GM18868 (cell line): ENCODE measurements at regions not wholly inside any gene's neighbourhood (a gene's known extent, or its start where the extent isn't known, plus 50 kb on each side); places are given as distances from the start of the nearest gene placed in this dataset.
"Not testable (repeated sequence)": the region's sequence is repeated elsewhere in the genome, so short reads cannot be mapped to it uniquely, and the experiment has no call there.

Experiments used
- ATAC-seq: cut with Tn5 transposase; IDR thresholded peaks from one replicate; pipeline ENCODE4 v1.9.1; 2021; ENCODE audit warnings: mild to moderate bottlenecking, moderate library complexity; ENCODE audit not compliant: unreplicated experiment

GRCh38 chr16:87161410-87161809 is 155.8 kb downstream of the C16orf95 start:
- not testable (repeated sequence) for ATAC-seq

DNA sequence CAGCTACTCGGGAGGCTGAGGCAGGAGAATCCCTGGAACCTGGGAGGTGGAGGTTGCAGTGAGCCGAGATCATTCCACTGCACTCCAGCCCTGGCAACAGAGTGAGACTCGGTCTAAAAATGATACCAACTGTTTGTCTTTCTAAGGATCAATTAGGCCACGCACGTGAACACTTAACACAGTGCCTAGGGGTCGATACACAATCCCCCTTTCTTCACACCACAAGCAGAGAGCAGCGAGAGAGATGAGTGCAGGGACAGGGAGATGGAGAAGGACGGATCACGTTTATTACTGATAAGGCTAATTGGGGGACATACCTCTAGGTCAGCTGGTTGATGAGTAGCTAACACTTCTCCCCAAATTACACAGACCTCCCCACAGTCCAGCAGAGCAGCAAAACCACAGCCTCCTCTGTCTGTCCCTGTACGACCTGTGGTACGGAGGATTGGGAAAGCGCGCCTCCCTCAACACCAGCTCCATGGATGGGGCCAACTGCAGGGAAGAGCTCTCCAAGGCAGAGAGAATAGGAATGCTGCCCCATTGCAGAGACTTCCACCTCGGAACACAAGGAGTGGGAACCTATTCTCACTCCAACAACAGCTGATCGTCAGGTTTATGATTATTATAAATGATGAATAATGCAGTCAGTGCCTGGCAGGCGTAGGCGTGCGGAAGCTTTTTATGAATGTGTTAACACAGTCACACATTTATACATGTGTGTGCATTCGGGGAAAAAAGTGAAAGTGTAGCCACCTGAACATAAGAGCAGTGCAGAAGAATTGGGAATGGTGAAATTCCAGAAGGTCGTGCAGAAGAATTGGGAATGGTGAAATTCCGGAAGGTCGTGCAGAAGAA is 155.1 kb downstream of the C16orf95 start:
- no peak for ATAC-seq

- ATAC-seq, result not testable (repeated sequence)
Observed at GRCh38 chr16:87162799-87163198, 154.4 kb downstream of the C16orf95 start.

DNA sequence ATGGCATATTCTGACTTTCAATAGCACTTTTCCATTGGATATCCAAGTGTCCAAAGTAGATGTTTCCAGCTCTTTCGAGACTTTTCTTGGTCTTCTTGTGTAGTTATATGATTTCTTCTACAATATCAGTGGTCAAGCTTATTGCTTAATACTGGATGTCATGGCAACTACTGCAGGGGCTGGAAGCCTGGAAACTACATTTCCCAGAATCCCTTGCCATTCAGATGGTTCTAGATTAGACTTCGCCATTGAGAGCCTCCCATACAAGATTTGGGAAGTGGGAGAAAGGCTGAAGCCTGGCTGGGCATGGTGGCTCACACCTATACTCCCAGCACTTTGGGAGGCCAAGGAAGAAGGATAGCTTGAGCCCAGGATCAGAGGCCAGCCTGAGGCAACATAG is 153.6 kb downstream of the C16orf95 start:
- no peak for ATAC-seq

- no peak for ATAC-seq
Observed at GRCh38 chr16:87165151-87165550, 152.0 kb downstream of the C16orf95 start.

- ATAC-seq, result no peak
Observed at GRCh38 chr16:87165885-87166284, 151.3 kb downstream of the C16orf95 start.

- ATAC-seq, result no peak
Observed at GRCh38 chr16:87166321-87166720, 150.9 kb downstream of the C16orf95 start.

DNA sequence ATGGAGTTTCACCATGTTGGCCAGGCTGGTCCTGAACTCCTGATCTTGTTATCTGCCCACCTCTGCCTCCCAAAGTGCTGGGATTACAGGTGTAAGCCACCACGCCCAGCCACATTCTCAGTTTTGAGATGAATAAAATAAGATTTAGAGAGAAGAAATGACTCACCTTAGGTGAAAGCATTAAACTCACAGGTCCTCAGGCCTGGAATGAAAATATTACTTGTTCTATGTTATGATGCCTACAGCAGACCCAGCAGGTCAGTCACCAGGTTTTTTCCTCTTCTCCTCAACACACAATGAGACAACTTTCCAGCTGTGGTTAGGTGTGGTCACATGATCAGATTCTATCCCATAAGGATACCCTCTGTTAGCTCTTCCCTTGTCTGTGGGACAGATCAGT is 150.3 kb downstream of the C16orf95 start:
- ATAC-seq, result no peak

- no peak for ATAC-seq
Observed at GRCh38 chr16:87169509-87169995, 147.6 kb downstream of the C16orf95 start.

DNA sequence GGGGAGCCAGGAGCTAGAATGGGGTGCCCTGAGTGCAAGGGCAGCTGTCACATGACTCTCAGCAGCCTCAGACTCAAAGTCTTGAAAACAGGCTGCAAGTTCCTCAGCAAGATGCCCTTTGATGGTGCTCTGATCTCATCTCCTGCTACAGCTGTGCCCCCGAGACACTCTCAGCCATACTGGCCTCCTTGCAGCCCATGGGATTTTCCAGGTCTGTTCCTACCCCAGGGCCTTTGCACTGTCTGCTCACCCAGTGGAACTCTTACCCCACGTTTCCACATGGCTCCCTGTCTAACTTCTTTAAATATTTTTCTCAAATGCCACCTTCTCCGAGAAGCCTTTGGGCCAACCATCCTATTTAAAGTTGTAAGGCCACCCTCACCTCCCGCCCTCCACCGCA is 146.9 kb downstream of the C16orf95 start:
- no peak for ATAC-seq

- no peak for ATAC-seq
Observed at GRCh38 chr16:87171723-87172122, 145.5 kb downstream of the C16orf95 start.

DNA sequence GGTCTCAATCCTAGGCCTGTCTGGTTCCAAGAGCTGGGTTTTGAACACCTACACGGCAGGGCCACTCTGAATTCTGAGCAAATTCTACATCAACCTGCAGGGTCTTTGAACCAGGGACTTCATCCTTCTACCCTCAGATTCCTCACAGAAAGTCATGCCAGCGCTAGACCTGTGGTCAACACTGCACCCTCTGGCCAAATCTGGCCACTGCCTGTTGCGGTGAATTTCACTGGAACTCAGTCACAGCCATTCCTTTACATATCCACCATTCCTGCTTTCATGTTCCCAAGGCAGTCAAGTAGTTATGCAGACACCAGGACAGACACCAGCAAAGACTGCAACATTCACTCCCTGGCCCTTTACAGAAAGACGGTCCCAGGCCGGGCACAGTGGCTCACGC is 144.6 kb downstream of the C16orf95 start:
- no peak for ATAC-seq

DNA sequence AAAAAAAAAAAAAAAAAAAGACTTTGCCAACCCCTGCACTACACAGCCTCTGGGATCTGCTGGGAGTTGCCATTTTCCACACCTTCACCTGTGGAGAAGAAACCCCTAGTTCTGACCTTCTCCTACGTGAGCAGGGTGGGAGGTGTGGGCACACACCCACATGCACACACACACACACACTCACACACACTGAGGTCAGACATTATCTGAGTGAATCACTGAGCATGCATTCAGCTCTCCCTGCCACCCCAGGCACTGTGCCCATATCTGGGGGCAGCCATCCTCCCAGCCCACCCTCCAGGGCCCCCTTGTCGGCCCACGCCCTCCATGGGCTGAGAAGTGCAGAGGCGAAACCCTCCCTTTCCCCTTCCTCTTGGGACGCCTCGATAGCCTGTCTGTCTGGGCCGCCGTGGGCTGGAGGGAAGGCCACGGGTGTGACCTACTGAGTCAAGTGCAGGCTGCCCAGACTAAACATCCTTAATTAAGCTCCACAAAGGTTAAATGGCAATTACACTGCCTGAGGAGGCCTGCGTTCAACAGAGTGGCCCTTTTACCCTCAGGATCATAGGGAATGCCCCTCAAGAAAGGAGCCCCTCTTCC is 143.8 kb downstream of the C16orf95 start:
- ATAC-seq, result no peak

GRCh38 chr16:87174061-87174460 is 143.1 kb downstream of the C16orf95 start:
- no peak for ATAC-seq

GRCh38 chr16:87176735-87177134 is 140.5 kb downstream of the C16orf95 start:
- no peak for ATAC-seq

DNA sequence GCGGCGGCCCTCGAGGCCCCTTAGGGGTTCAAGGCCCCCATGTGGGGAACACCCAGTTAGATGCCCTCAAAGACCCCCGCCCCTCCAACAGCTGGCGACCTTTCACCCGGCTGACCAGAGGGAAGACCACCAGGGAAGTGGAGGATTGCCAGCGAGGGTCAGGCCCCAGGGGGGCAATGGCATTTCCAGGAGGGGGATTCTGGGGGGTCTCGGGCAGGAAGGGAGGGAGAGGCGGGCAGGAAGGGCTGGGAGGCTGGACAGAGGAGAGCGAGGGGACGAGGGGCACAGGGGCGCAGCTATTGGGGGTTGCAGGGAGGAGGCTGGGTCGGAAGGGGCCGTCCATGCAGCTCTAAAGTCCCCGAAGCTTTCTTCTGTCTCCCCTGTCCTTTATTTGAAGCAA is 139.5 kb downstream of the C16orf95 start:
- no peak for ATAC-seq

DNA sequence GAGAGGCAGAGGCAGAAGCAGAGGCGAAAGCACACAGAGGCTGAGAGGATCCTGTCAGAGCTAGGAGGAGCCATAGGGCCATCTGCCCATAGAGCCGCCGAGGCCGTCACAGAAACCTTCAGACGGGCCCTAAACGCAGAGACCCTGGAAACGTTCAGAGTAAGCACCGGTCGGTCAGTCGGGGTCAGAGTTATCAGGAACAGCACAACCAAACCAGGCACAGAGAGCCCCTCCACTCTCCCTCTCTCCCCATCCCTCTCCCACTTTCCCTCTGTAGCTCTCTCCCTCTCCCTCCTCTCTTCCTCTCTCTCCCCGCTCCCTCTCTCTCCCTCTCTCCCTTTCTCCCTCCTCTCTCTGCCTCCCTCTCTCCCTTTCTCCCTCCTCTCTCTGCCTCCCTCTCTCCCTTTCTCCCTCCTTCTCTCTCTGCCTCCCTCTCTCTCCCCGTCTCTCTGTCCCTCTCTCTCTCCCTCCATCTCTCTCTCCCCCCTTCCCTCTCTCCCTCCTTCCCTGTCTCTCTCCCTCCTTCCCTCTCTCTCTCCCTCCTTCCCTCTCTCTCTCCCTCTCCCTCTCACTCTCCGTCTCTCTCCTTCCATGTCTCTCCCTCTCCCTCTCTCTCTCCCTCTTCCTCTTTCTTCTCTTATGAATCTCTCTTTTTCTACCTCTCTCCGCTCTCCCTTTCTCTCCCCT is 138.9 kb downstream of the C16orf95 start:
- ATAC-seq, result no peak

- no peak for ATAC-seq
Observed at GRCh38 chr16:87178977-87179376, 138.2 kb downstream of the C16orf95 start.

GRCh38 chr16:87180069-87180468 is 137.1 kb downstream of the C16orf95 start:
- ATAC-seq, result no peak

DNA sequence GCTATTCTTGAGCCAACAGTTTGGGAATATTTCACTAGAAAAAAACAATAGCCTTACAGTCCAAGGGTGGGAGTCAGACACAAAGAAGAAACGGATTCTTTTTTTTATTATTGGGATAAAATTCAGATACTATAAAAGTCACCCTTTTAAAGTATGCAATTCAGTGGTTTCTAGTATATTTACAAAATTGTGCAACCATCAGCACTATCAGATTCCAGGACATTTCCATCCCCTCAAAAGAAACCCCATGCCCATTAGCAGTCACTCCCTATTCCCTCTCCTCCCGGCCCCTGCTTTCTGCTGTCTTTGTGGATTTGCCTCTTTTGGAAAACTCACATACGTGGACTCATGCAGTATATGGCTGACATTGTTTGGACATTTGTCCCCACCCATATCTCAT is 134.4 kb downstream of the C16orf95 start:
- ATAC-seq, result no peak

DNA sequence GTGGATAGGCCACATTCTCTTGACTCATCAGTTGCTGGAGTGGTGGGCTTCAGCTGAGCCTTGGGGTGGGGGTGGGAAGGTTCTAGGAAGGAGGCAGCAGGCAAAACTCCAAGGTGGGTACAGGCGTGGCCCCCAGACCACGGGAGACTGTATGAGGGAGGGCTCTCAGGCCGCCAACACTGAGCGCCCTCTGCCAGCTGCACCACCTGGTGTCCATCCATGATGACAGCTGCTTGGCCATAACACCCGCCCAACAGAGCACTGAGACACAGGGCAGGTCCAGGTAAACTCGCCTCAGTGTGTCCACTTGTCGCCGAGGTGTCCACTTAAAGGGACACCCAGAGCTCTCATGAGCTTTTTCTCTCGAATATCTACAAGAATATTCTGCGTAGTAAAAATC is 133.5 kb downstream of the C16orf95 start:
- ATAC-seq, result no peak

- no peak for ATAC-seq
Observed at GRCh38 chr16:87185308-87185707, 131.9 kb downstream of the C16orf95 start.
